NCI-H1417 treated with DMSO at 0.1 percent for 48 hours (cell line): ENCODE measurements at regions not wholly inside any gene's neighbourhood (a gene's known extent, or its start where the extent isn't known, plus 50 kb on each side); places are given as distances from the start of the nearest gene placed in this dataset.

ENCODE experiments used
- DNase-seq: peaks from one replicate; lab custom pipeline; 2025; lab: John Stamatoyannopoulos, UW

DNA sequence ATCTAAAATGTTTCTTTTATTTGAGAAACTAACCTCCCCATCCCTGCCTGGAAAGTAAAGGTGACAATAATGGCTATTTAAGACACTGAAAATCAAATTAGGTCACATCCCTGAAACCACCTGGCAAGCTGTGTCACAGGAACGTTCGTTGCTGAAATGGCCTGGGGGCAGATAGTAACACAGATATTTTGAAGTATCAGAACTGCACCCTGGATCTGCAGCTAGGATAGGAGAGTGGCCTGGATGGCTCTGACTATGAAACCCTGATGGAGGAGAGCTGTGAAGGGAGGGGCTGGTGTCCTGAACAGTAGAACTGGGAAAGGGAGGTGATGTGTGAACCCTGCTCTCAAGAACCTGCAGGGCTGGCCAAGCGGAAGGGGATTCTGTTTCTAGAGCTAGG, 648.3 kb upstream of the CFAP20DC start:
- no peak for DNase-seq

DNA sequence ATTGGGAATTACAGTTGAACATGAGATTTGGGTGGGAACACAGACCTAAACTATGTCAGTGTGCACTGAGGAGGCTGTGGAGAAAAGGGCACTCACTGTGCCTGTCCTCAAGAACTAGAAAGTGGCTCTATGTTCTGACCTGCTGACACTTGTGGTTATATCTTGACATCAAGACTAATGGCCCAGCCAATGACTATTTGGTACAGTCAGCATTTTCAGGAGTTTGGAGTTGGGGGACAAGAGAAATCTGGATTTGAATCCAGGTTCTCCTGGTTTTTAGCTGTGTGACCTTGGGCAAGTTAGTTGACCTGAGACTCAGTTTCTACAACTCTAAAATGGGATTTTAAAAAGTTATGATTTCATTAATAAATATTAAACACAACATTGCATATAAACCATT, 647.0 kb upstream of the CFAP20DC start:
- no peak for DNase-seq

DNA sequence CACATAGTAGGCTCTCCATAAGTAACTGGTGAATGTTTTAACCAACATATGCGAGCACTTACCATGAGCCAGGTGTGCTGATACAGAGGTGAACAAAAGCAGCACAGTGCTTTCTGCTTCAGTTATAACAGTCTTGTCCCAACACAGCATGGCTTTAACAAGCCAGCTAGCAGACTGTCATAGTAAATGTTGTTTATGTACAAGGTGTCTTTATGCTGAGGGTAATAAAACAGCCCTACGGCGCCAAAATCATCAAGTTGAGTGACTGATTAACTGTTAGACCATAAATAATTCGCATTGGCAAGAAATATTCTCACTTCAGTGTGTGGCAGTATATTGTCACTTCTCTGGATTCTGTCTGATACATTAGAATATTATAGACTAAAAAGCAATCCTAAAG, 646.0 kb upstream of the CFAP20DC start:
- no peak for DNase-seq

DNA sequence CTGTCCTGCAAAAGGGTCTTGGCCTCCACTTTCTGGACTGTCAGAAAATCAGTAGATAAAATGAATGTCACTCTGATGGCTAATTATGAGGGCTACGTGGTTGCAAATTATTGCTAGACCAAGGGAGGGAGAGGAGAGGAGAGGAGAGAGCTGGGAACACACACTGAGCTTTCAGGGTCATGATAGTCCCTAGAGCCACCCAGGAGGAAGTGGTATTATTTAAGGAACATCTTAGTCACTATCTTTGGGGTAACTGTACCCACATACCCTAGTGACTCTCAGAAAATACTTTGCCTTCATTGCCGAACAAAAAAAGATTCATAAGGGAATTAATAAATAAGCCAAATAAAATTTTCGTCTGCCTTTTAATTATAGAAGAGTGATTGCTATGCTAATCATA, 642.3 kb upstream of the CFAP20DC start:
- no peak for DNase-seq

DNA sequence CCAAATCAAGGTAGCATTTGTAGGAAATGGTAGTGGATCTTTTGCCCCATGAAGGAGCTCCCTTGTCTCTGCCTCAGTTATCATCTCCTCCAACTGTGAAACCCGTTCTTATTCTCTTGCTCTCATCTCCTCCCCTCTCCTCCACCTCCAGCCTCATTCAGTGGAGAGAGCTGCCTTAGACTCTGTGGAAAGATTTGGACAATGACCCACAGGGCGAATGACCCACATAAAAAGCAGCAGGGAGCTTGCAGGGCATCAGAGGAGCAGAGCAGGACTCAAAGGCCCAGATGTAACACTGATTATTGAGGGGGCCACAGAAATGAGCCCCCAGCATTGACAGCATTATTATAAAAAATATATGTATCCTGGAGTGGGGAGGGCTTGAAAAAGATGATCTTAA, 641.1 kb upstream of the CFAP20DC start:
- DNase-seq = no peak

DNA sequence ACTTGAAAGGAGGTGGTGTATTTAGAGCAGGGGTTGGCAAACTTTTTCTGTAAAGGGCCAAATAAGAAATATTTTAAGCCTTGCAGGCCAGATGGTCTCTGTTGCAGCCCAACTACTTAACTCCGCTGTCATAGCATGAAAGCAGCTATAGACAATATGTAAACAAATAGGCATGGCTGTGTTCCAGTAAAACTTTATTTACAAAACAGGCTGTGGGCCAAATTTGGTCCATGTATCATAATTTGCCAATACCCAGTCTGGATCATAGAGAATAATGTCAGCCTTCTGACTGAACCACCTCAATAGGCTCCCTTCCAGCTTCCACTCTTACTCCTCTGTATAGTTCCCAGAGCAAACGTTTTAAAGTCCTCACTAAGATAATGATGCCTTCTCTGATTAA, 638.8 kb upstream of the CFAP20DC start:
- DNase-seq = no peak

DNA sequence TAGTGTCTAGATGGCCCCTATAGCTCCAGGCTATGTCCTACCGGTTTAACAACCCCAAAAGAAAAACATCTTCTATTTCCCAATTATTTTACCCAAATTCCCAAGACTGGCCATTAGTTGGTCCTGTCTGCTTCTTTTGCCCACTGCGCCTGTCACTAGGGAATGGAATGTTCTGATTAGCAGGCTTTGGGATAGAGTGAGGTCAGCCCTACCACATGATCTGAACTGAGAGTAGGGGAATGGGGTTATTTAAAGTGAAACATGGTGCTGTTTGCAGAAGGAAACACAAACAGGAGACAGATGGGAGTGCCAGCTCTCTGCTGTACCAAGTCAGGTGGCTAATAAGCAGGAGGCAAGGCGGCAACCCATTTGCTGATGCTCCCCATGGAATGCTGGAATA, 635.6 kb upstream of the CFAP20DC start:
- no peak for DNase-seq

DNA sequence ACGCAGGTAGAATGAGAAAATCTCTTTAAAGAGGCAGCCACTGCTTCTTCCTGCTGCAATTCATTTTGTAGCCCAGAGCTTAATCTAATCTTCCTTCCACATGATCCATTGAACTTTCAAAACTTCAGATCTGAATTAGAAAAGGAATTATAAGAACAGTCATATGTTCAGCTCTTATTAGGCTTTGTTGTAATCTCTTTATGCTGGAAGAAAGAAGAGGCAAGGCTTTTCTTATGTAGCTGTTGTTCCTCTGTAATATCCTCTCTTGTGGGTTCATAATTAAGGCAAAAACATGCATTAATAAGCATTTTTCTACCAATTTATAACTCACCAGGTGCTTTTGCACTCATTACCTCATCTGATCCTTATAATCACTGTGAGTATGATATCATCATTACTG, 634.9 kb upstream of the CFAP20DC start:
- DNase-seq = no peak

DNA sequence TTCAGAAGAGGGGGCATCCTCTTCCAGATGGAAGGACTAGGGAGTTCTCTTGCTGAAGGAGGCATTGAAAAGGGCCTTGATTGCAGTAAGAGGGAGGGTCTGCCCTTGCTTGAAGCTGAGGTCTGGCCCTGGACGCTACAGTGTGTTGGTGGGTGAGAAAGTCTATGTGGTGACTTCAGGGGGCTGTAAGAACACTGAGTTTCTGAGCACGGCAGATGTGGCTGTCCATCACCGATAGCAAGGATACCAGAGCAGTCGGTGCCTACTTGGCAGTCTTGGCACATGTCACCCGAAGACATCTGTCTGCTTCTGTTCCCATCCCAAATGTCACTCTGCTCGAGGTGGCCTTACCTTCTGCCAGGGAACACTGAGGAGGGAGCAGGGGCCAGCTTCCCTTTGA, 631.1 kb upstream of the CFAP20DC start:
- no peak for DNase-seq

DNA sequence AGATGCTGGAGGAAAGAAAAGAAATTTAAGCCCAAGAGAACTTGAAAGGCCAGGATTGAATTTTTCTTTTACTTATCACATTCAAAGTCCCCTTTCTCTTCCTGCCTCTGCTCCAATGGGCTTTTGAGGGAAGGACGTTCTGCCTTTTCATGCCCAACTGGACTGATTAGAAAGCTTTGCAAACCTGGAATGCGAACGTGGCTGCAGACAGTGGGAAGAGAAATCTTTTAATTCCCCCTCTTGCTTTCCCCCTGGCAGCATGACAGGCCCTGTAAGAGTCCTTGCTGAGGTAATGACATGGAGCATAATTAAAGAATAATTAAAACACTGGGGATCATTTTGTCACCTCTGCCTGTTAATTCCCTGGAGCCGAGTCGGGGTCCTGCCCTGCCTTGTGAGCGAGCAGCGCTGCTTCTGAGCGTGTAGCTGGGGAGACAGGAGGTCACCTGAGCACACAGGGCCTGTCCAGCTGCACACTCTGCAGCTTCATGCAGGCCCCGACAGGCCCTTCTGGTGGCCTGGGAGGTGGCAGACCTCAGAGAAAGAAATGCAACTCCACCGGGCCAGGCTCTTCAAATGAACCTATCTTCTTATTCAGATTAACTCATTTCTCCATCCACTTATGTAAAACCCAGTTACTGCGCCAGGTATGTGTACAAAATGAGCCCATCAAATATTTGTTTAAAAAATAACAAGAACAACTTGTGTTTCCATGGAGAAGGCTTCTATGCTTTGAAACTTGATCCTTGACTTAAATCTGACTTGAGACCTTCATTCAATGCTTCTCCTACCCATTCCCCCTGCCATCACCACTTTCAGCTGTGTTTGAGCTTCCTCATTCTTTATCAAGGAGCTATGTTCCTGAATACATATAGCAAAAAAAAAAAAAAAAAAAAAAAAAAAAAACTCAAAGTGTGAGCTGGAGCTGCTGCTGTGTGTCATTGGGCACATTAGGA, 628.2 kb upstream of the CFAP20DC start:
- DNase-seq = no peak

DNA sequence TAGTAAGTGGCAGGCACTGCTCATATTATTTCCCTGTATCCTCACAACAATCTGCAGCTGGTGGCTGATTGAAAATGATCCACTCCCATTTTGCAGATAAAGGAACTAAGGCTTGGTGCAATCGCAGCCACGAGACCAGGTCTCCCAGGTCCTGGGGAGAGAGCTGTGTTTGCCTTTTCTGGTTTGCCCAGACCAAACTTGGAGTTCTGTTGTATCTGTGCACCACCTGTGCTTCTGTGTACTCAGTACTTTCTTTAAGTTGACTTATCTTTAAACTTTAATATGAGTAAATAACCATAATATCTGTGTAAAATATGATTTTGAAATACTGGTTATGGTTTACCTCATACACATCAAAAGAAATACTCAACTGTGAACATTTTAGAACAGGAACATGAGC, 625.7 kb upstream of the CFAP20DC start:
- DNase-seq = no peak

DNA sequence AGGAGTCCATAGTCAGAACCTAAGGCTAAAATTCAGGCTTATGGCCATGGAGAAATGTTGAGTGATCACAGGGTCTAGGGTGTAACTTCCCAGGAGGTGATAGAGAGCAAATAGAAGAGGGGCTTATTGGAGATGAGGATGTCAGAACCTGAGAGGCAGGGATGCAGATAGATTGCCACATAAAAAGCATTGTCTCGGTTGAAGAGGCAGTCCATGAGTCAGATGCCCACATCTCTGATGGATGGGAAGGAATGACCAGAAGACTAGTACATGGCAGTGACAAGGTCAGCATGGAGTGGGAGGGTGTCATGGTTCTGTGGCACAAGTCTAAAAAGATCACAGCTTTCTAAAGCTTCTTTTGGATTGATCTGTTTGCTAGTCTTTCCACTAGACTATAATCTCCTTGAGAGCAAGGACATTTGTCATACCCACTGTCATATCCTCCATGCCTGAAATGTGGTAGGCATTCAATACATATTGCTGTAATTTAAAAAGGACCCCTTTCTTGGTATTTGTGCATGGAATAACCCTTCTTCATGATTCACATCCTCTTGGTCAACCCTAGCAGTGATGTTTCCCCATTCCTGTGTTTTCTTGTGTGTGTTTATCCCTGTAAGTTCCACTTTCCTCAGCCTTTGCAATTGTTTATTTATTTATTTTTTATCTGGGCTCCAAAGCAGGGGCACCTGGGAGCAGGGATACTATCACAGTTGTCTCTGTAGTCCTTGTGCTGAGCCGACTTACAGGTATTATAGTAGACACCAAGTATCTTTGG, 613.4 kb upstream of the CFAP20DC start:
- no peak for DNase-seq

DNA sequence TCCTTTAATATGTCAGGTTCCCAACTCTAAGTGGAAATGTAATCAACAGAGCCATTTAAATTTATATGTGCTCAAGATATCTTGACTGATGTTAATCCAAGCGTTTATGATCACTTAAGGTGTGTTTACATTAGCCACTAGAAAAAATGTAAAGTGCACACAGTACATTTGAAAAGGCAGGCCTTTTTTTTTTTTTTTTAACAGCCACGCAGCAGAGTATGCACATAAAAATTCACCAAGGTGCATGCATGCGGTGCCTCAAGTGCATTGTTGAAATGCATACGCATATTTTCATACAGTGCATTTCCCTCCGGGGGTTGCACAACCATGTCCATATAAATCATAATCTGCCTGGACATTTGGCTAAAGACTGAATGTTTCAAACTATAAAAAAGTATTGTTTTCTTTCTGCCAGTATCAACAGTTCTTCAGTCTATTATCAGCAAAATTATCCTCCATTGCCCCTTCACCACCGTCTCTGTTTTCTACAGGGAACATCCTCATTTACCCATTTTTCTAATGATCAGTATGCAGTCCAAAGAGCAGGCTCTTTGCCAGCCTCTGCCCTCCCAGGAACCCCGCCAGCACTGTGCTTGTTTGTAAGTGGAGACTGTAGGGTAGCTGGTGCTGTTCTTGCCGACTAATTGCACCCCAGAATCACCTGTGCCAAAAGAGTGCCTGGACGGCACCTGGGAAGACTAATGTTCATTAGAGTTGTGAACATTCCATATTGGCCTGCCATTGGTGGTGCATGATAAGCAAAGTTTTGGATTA, 611.2 kb upstream of the CFAP20DC start:
- DNase-seq = no peak

DNA sequence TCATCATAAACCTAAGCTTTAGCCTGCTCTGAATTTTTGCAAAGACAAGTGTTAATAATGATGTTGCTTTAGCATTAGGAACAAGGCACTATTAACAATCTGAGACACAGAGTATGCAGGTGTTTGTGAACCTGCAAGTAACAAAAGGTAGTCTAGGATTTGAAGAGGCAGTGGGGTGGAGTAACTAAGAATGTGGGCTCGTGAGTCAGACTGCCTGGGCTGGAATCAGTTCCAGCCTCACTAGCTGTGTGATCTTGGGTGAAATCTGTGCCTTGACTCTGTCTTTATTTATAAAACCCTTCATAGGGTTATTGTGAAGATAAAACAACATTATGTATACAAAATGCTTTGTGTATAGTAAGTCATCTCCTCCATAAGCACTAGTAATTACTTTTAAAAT, 610.6 kb upstream of the CFAP20DC start:
- no peak for DNase-seq

DNA sequence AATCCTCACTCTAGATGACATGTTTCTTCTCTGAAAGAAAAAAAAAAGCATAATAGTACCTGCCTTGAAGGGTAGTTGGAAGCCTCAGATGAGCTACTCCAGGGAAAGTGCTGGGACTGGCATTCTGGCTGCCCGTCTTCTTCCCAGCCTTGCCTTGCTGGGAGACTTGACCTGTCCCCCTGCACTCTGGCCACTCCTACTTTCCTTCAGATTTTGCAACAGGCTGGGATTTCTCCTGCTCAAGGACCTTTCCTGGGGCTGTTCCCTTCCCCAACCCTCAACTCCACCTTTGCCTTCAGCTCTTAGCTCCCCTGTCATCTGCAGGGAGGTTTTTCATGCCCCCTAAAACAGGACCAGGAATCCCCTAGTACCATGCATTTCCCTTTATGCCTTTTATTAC, 609.9 kb upstream of the CFAP20DC start:
- DNase-seq = no peak

DNA sequence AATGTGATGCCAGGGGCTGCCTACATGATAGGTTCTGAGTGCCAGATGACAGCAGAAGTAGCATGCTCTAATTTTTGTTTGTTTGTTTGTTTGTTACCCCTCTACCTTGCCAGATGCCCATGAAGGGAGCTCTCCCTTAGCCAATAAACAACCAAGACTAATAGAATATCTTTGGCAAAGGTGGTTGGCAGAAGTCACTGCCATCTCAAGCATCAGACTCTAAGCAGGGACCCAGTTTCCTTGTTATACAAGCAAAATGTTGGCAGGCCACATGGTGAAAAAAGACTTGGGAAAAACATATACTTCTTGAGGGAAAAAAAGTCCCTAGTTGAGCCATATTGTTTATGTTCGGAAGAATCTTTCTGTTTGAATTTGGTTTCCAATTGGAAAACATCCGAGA, 609.0 kb upstream of the CFAP20DC start:
- DNase-seq = no peak

DNA sequence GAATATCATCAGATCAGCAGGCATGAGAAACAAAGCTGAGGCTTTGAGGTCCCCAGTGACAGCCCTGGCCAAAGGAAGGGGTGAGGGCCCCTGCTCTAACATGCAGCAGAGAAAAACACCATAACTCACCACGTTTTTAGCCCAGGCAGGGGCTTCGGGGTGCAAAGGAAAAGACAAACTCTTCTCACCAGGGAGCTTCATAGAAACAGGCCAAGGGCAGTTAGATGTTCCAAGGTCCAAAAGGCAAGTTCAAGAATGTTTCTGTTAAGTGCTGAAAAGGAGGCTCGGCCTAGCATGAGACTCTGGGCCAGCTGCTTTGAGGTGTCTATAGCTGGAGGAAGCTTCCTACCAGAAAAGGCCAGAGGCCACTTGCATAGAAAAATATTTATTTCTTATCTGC, 608.4 kb upstream of the CFAP20DC start:
- DNase-seq = no peak

DNA sequence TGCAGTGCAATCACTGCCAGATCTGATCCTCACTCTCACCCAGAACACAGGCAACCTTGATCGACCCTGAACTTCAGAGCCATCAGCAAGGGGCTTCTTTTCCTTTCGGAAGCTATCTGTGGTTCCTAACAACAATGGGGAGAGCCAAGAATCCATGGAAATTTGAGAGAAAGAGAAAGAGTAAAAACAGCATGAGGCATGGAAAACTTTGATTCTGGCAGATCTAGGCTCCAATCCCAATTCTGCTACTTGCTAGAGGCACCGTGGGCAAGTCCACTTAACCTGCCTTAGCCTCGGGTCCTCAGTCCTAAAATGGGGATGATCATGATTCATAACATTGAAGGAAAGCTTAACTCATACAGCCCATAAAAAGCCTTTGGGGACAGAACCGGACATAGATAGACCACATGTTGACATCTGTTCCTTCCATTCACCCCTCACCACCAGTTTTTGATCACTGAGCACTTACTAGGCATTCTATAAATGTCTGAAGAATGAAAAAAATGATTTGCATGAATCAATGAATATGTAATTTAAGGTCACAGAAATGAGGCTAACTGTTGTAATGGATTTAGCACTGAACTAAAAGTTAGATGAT, 605.7 kb upstream of the CFAP20DC start:
- no peak for DNase-seq

DNA sequence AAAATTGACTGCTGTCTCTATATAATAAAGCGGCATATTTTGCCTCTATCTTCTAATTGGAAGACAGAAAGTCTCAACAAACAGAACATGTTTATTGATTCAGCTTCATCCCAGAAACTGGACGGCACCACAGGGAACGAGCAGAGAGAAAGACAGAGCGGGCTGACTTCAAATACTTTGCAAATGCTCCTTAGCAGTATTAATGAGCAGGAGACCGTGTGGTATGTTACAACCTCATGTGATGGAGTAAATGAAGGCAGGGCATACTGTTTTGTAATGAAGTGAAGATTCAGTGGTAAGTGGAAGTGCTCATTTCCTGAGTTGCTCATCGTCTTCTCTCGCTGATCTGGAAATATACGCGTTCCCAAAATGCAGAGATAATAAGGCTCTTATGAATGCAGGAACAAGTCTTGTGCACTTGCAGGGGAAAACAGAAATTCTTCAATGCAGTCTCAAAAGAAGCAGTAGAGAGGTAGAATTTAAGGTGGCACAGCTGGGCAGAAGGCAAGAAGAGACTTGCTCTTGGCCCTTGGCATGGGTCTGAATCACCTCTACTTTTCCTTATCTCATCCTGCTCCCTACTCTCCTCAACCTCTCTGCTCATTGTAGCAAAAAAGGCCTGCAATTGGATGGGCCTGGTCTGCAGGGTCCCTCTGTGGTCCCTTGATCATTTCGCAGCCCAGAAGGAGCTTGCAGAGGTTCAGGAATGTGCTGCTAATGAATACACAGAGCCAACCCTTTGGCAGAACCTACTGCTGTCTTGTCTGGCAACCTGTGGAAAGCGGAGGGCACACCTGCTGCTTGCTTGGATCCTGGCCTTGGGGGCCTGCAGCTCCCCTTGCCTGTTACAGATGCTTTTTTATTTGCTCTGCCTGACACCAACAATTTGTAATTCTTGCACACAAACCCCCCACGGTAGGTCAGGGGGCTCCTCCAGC, 604.9 kb upstream of the CFAP20DC start:
- no peak for DNase-seq

DNA sequence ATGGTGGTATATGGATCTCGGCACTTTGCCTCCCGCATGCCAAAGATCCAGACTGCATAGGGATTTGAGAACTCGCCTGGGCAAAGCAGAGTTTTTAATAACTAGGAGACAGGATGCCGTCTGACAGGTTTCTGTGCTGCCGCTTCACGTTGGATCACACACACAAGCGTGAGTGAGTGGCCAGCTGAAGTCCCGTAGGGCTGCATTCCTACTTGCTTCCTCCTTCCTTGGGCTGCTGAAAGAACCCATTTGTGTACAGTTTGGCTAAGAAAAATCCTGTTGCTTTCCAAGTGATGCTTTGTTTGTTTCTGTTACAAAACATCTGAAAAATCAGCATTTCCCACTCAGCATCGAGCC, 604.3 kb upstream of the CFAP20DC start:
- DNase-seq = no peak
